SK-N-SH treated with all-trans-retinoic acid at 6 μM for 48 hours (cell line): ENCODE measurements at regions not wholly inside any gene's neighbourhood (a gene's known extent, or its start where the extent isn't known, plus 50 kb on each side); places are given as distances from the start of the nearest gene placed in this dataset.

Source experiments
- ATAC-seq: fragments of 200-7000 bp; cut with Tn5 transposase; 3 replicates; pipeline ENCODE4 v1.9.1; 2020; ENCODE audit warnings: mild to moderate bottlenecking, moderate library complexity
- ARNTL ChIP-seq: fragments of 450-650 bp; formaldehyde crosslinking; IDR thresholded peaks from 2 replicates; pipeline ENCODE4 v1.5.0; 2020; ENCODE audit warnings: low read depth, mild to moderate bottlenecking, moderate library complexity, borderline replicate concordance
- BACH2 ChIP-seq: fragments of 250-450 bp; sonication (Bioruptor Pico); IDR thresholded peaks from 2 replicates; pipeline ENCODE4 v1.9.0; 2021; ENCODE audit warnings: mild to moderate bottlenecking, borderline replicate concordance
- CSDC2 ChIP-seq: fragments of 250-450 bp; sonication (Bioruptor Pico); IDR thresholded peaks from 2 replicates; pipeline ENCODE4 v1.5.0; 2020; ENCODE audit warnings: mild to moderate bottlenecking, moderate library complexity
- CSRNP3 ChIP-seq: fragments of 250-450 bp; sonication (Bioruptor Pico); IDR thresholded peaks from 2 replicates; pipeline ENCODE4 v1.5.1; 2021; ENCODE audit warnings: mild to moderate bottlenecking, moderate library complexity
- ESRRG ChIP-seq: fragments of 250-450 bp; sonication (Bioruptor Pico); IDR thresholded peaks from 2 replicates; pipeline ENCODE4 v1.6.1; 2021; ENCODE audit warnings: mild to moderate bottlenecking
- GLIS3 ChIP-seq: fragments of 250-450 bp; sonication (Bioruptor Pico); IDR thresholded peaks from 2 replicates; pipeline ENCODE4 v1.5.0; 2020; ENCODE audit warnings: mild to moderate bottlenecking, moderate library complexity
- ISL1 ChIP-seq: fragments of 250-450 bp; sonication (Bioruptor Pico); IDR thresholded peaks from 2 replicates; pipeline ENCODE4 v2.1.2; 2022; ENCODE audit warnings: mild to moderate bottlenecking, moderate library complexity
- PATZ1 ChIP-seq: fragments of 250-450 bp; sonication (Bioruptor Pico); IDR thresholded peaks from 2 replicates; pipeline ENCODE4 v1.8.0; 2020; ENCODE audit warnings: mild to moderate bottlenecking, moderate library complexity, borderline replicate concordance
- RARB ChIP-seq: fragments of 250-450 bp; sonication (Bioruptor Pico); IDR thresholded peaks from 2 replicates; pipeline ENCODE4 v1.8.0; 2021; ENCODE audit warnings: mild to moderate bottlenecking, moderate library complexity
- SNAI2 ChIP-seq: fragments of 250-450 bp; sonication (Bioruptor Pico); IDR thresholded peaks from 2 replicates; pipeline ENCODE4 v1.5.0; 2020; ENCODE audit warnings: mild to moderate bottlenecking, moderate library complexity
- TCF4 ChIP-seq: fragments of 250-450 bp; sonication (Bioruptor Pico); IDR thresholded peaks from 2 replicates; pipeline ENCODE4 v1.8.0; 2021; ENCODE audit warnings: mild to moderate bottlenecking, moderate library complexity, borderline replicate concordance
- TOX ChIP-seq: fragments of 250-450 bp; sonication (Bioruptor Pico); IDR thresholded peaks from 2 replicates; pipeline ENCODE4 v1.8.0; 2021; ENCODE audit warnings: mild to moderate bottlenecking, moderate library complexity, borderline replicate concordance
- ZFP30 ChIP-seq: fragments of 450-650 bp; formaldehyde crosslinking; IDR thresholded peaks from 2 replicates; pipeline ENCODE4 v1.5.0; 2022; ENCODE audit warnings: mild to moderate bottlenecking, moderate library complexity
- ZNF565 ChIP-seq: fragments of 450-650 bp; formaldehyde crosslinking; conservative IDR thresholded peaks from 2 replicates; pipeline ENCODE4 v1.5.0; 2020; ENCODE audit warnings: low read depth, mild to moderate bottlenecking, moderate library complexity
- ZNF70 ChIP-seq: fragments of 450-650 bp; formaldehyde crosslinking; IDR thresholded peaks from 2 replicates; pipeline ENCODE4 v1.5.0; 2020; ENCODE audit warnings: mild to moderate bottlenecking, moderate library complexity
- ZNF8 ChIP-seq: fragments of 450-650 bp; formaldehyde crosslinking; IDR thresholded peaks from 2 replicates; pipeline ENCODE4 v1.5.0; 2020; ENCODE audit warnings: mild to moderate bottlenecking, moderate library complexity
- TF ChIP-seq, protein P1 (sequence below): fragments of 250-450 bp; sonication (Bioruptor Pico); IDR thresholded peaks from 2 replicates; pipeline ENCODE4 v1.5.0; 2020; ENCODE audit warnings: mild to moderate bottlenecking, moderate library complexity
- TF ChIP-seq, protein P2 (sequence below): fragments of 250-450 bp; sonication (Bioruptor Pico); IDR thresholded peaks from 2 replicates; pipeline ENCODE4 v1.8.0; 2021; ENCODE audit warnings: low read depth, mild to moderate bottlenecking, moderate library complexity, borderline replicate concordance

GRCh38 chr18:39591649-39592048, 2026.1 kb upstream of the CELF4 start:
- TF ChIP-seq CSDC2 (CRISPR knock-in tag) = no peak
- TF ChIP-seq ZFP30 (CRISPR knock-in tag) = no peak
- no peak for TF ChIP-seq TCF4
- TF ChIP-seq, protein P1, sequence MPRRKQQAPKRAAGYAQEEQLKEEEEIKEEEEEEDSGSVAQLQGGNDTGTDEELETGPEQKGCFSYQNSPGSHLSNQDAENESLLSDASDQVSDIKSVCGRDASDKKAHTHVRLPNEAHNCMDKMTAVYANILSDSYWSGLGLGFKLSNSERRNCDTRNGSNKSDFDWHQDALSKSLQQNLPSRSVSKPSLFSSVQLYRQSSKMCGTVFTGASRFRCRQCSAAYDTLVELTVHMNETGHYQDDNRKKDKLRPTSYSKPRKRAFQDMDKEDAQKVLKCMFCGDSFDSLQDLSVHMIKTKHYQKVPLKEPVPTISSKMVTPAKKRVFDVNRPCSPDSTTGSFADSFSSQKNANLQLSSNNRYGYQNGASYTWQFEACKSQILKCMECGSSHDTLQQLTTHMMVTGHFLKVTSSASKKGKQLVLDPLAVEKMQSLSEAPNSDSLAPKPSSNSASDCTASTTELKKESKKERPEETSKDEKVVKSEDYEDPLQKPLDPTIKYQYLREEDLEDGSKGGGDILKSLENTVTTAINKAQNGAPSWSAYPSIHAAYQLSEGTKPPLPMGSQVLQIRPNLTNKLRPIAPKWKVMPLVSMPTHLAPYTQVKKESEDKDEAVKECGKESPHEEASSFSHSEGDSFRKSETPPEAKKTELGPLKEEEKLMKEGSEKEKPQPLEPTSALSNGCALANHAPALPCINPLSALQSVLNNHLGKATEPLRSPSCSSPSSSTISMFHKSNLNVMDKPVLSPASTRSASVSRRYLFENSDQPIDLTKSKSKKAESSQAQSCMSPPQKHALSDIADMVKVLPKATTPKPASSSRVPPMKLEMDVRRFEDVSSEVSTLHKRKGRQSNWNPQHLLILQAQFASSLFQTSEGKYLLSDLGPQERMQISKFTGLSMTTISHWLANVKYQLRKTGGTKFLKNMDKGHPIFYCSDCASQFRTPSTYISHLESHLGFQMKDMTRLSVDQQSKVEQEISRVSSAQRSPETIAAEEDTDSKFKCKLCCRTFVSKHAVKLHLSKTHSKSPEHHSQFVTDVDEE (CRISPR knock-in tag) = no peak
- no peak for TF ChIP-seq RARB (CRISPR knock-in tag)
- TF ChIP-seq SNAI2 (CRISPR knock-in tag) = no peak
- no peak for ATAC-seq

DNA sequence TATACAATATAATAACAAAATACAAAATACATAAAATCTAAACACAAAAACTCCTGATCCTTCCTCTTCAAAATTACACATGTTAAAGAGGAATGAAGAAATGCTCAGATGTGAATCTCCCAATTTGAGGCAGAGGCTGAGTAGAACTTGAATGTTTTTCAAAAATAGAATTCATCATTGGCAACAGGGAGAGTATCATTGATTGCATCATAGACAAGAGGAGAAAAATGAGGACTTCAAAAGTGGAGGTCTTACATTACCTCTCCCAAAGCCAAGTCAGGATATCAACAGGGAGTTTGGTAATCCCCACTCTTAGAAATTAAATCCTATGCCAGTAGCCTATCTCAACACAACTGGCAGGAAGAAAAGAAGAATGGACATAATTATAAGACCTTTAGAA, 2023.9 kb upstream of the CELF4 start:
- TF ChIP-seq, protein P2, sequence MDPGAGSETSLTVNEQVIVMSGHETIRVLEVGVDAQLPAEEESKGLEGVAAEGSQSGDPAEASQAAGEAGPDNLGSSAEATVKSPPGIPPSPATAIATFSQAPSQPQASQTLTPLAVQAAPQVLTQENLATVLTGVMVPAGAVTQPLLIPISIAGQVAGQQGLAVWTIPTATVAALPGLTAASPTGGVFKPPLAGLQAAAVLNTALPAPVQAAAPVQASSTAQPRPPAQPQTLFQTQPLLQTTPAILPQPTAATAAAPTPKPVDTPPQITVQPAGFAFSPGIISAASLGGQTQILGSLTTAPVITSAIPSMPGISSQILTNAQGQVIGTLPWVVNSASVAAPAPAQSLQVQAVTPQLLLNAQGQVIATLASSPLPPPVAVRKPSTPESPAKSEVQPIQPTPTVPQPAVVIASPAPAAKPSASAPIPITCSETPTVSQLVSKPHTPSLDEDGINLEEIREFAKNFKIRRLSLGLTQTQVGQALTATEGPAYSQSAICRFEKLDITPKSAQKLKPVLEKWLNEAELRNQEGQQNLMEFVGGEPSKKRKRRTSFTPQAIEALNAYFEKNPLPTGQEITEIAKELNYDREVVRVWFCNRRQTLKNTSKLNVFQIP (CRISPR knock-in tag) = no peak
- no peak for TF ChIP-seq SNAI2 (CRISPR knock-in tag)
- no peak for TF ChIP-seq ZNF8 (CRISPR knock-in tag)
- TF ChIP-seq BACH2 (CRISPR knock-in tag) = no peak
- TF ChIP-seq TCF4 = no peak
- no peak for TF ChIP-seq ARNTL
- no peak for TF ChIP-seq ZFP30 (CRISPR knock-in tag)
- TF ChIP-seq, protein P1 (CRISPR knock-in tag) = no peak
- no peak for TF ChIP-seq TOX (CRISPR knock-in tag)
- TF ChIP-seq GLIS3 (CRISPR knock-in tag) = no peak
- no peak for TF ChIP-seq ZNF565 (CRISPR knock-in tag)
- no peak for ATAC-seq

GRCh38 chr18:39587586-39587985, 2022.0 kb upstream of the CELF4 start:
- TF ChIP-seq BACH2 (CRISPR knock-in tag) = no peak
- no peak for TF ChIP-seq ZNF70 (CRISPR knock-in tag)
- no peak for TF ChIP-seq CSRNP3 (CRISPR knock-in tag)
- no peak for TF ChIP-seq TOX (CRISPR knock-in tag)
- TF ChIP-seq PATZ1 (CRISPR knock-in tag) = no peak
- TF ChIP-seq ISL1 (CRISPR knock-in tag) = no peak
- no peak for TF ChIP-seq TCF4
- no peak for TF ChIP-seq ESRRG (CRISPR knock-in tag)
- TF ChIP-seq, protein P1 (CRISPR knock-in tag) = no peak

More at GRCh38 chr18:39587586-39587985, 2022.0 kb upstream of the CELF4 start:
- no peak for ATAC-seq
